Skin epidermis (tissue), 12 donors: ENCODE measurements at regions not wholly inside any gene's neighbourhood (a gene's known extent, or its start where the extent isn't known, plus 50 kb on each side); places are given as distances from the start of the nearest gene placed in this dataset.
"Not testable (repeated sequence)": the region's sequence is repeated elsewhere in the genome, so short reads cannot be mapped to it uniquely, and the experiment has no call there.

Source experiments
- H3K27ac ChIP-seq, 21 experiments: fragments of 200-600 bp; sonication (generic) in 11 of 21; one replicate each; pipeline ENCODE4 v1.5.0; 2020; ENCODE audit warnings: mild to moderate bottlenecking in 3 of 21, inconsistent platforms in 2 of 21, moderate library complexity in 2 of 21
- H3K4me3 ChIP-seq, 7 experiments: fragments of 200-600 bp; sonication (generic) in 2 of 7; one replicate each; pipeline ENCODE4 v1.5.0; 2020; ENCODE audit warnings: inconsistent platforms in 2 of 7, mild to moderate bottlenecking in 2 of 7, moderate library complexity in 1 of 7

DNA sequence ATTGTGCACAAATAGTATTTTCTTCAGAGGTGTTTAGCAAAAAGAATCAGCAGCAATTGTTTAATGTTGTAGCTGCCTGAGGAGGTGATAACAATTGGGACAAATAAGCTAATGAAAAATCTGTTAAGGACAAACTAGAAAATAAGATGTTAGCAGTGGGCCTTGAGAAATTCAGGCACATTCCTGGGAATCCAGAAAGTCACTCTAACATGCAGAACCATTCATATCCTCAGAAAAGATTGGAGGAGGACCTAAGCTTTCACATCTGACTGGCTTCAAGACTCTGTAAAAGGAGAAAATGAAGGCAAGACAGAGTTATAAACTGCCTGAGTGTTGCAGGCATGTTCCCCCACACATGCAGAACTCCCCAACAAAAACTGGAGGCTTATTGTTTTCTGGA is 353.5 kb upstream of the RGPD4 start:
- Histone ChIP-seq H3K4me3 (no peak overlapping the region), H3K27ac (no peak overlapping the region)

DNA sequence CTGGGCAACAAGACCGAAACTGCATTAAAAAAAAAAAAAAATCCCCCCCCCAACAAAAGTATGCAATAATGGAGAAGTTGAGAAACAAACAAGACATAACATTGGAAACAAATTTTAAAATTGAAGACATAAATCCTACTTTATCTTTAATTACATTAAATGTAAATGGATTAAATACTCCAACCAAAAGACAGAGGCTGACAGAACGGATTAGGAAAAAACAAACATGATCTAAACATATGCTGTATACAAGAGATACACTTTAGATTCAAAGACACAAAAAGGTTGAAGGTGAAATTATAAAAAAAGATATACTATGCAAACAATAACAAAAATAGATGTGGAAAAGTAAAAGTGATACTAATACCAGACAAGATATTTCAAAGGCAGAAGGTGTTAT is 350.8 kb upstream of the RGPD4 start:
- Histone ChIP-seq H3K27ac (no peak overlapping the region), H3K4me3 (no peak overlapping the region)

DNA sequence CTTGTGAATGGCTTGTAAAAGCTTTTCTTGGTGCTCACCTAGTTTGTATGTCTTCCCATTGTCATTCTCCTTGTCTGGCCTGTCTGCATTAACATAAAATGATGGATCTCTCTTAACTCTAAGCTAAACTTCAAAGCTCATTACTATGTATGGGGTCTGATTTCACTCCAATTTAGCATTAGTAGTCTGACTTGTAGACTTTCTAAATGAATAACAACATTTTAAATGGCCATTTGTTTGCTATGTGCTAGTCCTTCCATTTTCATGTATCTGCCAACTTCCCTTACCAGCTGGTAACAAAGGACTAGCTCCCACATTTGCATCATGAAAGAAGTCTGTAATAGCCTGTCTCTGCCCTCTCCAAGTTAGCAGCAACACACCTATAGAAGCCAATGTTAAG is 324.2 kb upstream of the RGPD4 start:
- Histone ChIP-seq H3K4me3 (no peak overlapping the region), H3K27ac (no peak overlapping the region)

DNA sequence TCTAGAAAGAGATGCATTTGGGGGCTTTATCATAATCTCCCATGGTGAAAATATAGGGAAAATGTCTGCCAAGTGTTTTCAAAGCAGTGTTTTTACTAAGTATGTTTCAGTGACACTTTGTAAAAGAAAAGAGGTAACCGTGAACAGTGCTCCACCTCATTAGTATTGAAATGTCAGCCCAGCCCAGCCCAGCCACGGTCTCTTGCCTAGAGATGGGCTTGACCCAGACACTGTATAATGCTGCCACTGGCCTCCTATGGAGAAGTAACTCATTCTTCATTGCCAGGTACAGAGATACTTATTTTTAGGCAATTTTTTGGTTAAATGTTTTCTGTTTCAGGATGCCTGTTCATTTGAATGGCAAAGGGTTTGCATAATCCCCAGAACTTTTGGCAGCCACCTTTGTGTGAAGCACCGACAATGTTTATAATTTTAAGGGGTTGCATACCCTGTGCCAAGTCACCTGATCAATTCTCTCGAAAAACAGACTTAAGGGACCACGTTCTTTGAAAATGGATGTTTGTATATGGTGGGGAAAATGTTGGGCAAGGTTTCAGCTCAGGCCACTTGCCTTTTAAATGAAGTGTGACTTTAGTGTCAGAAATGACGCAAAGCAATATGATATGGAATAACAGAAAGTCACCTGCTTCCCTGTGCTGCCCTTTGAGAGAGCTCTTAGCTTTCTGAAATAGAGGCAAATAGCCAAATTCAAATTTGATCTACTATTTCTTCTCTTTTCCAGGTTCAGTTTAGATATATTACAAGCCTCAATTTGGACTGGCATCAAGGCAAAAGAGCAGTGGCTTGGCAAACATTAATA is 314.5 kb upstream of the RGPD4 start:
- no peak overlapping the region for H3K4me3 ChIP-seq

DNA sequence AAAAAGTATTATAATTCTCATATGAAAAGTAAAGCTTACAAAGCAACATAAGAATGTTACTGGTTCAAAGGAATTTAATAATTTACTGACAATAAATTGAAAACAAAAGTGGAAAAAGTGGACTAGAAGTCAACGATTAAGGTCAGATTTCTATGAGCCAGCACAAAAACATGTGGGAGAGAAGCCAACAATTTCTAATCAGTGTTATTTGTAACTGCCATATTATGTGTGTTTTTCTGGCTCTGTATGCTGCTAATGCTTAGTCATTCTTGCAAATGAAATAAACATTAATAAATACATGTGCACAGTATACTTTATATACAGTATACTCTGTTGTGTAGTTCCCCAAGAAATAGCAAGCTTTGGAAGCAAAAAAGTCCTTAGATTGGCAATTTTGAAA is 301.3 kb upstream of the RGPD4 start:
- Histone ChIP-seq H3K27ac (no peak overlapping the region), H3K4me3 (no peak overlapping the region)

More for the DNA sequence above, 314.5 kb upstream of the RGPD4 start:
- no peak overlapping the region for H3K27ac ChIP-seq

DNA sequence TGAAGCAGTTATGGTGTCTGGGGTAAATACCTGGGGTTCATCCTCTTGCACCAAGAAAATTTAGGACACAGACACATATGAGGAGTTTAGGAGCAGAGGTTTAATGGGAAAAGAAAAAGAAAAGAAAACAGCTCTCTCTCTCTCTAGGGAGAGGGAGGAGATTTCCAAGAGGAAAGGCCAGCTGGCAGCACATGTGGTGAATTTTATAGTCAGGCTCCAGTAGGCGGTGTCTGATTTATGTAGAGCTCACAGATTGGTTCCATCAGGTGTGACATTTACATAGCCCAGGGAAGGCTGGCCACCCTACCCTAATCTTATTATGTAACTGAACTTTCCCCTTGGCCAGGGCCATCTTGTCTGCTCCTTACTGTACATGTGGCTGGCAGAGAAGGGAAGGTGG is 297.5 kb upstream of the RGPD4 start:
- H3K4me3 ChIP-seq: no peak overlapping the region
- H3K27ac ChIP-seq: no peak overlapping the region

DNA sequence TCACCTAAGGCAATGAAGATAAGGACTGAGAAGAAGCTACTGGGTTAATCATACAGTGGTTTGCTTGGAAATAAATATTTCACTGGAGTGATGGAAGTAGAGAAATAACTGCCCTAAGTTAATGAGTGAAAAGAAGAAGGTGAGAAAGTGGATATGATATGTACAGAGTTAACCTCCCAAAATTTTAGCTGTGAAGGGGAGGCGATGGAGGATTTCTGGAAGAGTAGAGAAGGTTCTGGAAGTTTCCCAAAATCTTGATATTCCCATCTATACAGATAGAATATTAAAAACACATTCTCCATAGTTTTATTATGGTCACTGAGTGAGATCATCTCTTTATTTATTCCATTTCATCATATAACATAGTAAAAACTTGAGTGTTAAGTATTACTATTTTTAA is 296.6 kb upstream of the RGPD4 start:
- peak overlapping the region in 1 of 7 experiments; percentile 4 for H3K4me3 ChIP-seq
- H3K27ac ChIP-seq: no peak overlapping the region

DNA sequence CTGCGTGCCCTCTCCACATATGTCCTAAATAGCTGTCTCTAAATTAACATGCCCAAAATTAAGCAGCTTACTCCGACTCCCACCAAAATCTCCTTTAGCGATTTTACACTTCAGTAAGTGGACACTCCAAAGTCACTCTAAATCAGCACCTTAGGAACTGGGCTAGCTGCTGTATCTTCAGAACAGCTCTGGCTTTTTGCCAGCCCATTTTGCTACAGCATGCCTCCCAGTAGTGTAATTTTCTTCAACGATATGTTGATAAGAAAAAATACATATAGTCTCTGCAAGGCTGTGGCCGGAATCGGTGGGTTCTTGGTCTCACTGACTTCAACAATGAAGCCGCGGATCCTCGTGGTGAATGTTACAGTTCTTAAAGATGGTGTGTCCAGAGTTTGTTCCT is 291.8 kb upstream of the RGPD4 start:
- Histone ChIP-seq H3K4me3 (no peak overlapping the region), H3K27ac (no peak overlapping the region)

DNA sequence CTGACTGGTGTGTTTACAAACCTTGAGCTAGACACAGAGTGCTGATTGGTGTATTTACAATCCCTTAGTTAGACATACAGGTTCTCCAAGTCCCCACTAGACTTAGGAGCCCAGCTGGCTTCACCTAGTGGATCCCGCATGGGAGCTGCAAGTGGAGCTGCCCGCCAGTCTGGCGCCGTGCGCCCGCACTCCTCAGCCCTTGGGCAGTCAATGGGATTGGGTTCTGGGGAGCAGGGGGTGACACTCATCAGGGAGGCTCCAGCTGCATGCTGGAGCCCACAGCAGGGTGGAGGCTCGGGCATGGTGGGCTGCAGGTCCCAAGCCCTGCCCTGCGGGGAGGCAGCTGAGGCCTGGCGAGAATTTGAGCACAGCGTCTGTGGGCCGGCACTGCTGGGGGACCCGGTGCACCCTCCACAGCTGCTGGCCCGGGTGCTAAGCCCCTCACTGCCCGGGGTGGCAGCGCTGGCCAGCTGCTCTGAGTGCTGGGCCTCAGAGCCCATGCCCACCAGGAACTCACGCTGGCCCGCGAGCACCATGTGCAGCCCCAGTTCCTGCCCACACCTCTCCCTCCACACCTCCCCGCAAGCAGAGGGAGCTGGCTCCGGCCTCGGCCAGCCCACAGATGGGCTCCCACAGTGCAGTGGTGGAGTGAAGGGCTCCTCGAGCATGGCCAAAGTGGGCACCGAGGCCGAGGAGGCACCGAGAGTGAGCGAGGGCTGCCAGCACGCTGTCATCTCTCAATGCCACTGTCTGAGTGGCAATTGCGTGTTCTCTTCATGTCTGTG is 290.6 kb upstream of the RGPD4 start:
- H3K27ac ChIP-seq, H3K4me3 ChIP-seq: not testable (repeated sequence)

DNA sequence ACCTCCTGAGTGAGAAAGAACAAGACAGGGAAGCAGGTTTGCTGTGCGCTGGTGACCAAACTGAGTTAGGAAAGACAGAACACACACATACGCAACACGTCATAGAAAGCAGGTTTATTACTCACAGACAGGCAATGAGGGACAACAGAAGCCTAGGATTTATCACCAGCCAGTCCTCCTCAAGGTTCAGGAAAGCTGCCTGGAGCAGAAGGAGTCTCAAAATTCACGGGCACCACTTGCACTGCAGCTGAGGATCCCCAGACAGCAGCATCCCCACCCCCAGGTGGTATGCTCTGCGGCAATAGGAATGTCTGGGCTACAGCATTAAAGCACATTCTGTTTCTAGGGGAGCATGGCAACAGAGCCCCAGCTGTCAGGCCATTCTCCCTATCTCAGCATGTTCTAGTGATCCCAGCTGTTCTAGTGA is 284.4 kb upstream of the RGPD4 start:
- Histone ChIP-seq H3K27ac (no peak overlapping the region), H3K4me3 (no peak overlapping the region)

DNA sequence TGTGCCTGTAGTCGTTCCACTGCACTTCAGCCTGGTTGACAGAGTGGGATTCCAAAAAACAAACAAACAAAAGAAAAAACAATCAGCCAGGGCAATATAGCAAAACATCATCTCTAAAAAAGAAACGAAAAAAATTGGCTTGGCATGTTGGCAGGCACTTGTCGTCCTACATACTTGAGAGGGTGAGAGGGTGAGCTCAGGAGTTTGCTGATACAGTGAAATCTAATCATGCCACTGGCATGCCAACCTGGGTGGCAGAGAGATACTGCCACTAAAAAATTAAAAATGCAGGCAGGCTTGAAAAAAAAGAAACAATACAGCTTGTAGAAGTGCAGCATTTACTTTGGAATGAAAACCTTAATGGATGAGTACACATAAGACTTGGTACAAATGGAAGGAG is 282.9 kb upstream of the RGPD4 start:
- H3K4me3 ChIP-seq: no peak overlapping the region
- no peak overlapping the region for H3K27ac ChIP-seq

DNA sequence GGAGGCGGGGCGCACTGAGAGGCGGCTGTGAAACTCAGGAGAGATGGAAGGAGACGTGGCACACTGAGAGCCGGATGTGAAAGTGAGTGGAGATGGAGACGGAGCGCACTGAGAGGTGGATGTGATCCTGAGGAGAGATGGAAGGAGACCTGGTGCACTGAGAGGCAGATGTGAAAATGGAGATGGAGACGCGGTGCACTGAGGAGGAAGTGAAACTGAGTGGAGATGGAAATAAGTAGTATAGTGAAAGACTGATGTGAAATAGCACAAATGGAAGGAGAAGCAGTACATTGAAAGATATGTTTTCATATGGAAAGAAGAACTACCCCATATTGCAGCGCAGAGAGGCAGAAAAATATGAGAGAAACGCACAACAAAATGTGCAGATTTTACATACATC is 281.6 kb upstream of the RGPD4 start:
- H3K27ac ChIP-seq: no peak overlapping the region

DNA sequence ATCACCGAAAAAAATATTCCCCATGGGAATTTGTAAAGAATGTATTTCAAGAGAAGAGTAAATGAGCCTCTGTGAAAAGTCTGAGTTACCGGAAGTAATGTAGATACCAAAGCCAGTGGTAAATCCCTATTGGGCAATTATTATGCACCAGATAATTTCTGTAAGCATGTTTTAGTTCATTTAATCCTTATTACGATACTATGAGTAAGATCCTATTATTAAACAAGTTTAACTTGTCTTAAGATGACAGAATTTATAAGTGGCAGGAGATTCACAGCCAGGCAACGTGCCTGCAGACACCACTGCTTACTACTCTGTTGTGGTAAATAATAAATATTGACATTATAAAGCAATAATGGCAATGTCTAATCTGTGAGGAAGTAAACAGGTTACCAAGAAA is 280.8 kb upstream of the RGPD4 start:
- Histone ChIP-seq H3K4me3 (no peak overlapping the region), H3K27ac (no peak overlapping the region)

More for the DNA sequence above, 281.6 kb upstream of the RGPD4 start:
- H3K4me3 ChIP-seq: no peak overlapping the region

DNA sequence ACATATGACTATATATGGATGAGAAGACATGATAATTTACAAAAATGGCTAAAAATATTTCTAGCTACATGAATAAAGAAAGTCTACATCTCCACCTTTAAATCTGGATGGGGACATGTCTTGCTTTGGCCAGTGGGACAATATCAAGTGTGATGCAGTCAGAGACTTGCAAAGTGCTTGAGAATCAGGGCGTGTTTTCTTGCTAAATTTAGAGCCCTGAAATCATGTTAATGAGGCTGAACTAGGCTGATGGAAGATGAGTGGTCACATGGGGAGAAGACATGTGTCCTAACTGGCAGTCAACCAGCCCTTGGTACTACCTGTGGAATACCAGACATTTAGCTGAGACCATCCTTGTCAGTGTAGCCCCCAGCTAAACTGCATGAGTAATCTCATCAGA is 278.5 kb upstream of the RGPD4 start:
- Histone ChIP-seq H3K4me3 (no peak overlapping the region), H3K27ac (no peak overlapping the region)

DNA sequence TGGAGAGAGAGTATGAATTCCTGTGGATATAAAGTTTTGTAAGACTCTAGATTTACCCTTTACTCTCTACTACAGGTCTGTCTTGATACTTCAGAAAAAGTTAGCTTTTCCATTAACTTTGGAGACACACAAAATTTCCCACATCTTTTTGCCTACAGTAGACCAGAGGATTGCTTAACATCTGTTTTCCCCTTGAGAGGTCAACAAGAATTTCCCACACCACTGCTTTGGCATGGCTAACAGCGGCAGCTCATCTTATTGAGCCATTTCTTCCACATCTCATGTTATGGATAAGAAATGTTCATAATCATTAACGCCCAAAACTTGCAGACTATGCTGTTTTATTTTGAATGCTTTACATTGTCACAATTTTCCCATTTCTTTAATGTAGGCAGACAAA is 273.6 kb upstream of the RGPD4 start:
- H3K27ac ChIP-seq: no peak overlapping the region
- no peak overlapping the region for H3K4me3 ChIP-seq

DNA sequence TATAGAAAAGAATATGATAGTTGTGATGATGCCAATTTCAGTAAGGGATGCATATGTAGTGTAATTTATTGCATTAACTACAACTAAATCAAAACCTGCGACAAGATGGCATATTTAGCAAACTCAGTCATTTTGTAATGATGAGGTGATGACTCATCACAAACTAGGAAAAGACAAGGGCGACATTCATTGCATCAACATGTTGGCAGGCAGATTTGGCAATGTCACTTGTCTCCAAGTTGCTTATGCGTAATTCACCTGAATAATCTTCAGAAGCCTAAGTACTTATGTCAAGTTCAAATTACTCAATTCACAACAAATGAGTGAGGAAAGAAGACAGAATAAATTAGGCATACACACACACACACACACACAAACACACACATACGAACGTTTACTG is 273.2 kb upstream of the RGPD4 start:
- no peak overlapping the region for H3K4me3 ChIP-seq
- no peak overlapping the region for H3K27ac ChIP-seq

DNA sequence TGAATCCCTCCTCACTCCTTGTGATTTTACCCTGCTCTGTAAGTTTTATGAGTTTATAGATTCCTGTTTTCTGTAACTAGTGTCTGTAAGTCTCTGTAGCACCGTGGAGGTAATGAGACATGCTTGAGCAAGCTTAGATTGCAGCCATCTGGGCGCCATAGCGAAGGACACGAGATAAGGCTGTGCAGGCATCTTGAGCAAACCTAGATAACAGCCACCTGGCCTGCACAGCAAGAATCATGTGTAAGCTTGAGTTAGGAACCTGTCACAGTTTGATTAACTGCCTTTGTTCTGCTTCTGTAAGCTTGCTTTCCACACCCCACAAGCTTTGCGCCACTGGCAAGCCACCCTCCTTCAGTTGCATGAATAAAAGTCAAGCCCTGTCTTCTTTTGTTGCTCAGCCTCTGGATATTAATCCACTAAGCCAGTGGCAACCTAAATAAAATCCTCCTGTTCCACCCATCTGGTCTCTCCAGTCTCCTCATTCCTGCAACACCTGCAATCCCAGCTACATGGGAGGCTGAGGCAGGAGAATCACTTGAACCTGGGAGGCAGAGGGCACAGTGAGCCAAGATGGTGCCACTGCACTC is 270.6 kb upstream of the RGPD4 start:
- Histone ChIP-seq H3K27ac (no peak overlapping the region), H3K4me3 (no peak overlapping the region)

DNA sequence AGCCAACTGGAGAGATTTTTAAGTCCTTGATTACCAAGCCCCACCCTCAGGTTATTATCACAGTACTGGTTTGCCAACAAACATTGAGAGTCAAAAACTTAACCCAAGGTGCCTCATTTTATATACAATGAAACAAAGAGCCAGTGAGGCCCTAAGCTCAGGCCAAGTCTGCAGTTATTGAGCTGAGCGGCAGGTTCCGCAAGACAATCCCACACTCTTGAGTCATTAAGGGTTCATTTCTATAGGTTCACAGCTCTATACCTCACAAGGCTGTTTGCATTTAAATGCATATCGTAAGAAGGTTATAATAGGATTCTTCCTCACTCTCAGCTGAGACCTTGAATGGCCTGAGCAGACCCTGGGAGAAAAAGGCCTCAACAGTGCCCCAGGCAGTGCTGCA is 268.4 kb upstream of the RGPD4 start:
- H3K27ac ChIP-seq: no peak overlapping the region

DNA sequence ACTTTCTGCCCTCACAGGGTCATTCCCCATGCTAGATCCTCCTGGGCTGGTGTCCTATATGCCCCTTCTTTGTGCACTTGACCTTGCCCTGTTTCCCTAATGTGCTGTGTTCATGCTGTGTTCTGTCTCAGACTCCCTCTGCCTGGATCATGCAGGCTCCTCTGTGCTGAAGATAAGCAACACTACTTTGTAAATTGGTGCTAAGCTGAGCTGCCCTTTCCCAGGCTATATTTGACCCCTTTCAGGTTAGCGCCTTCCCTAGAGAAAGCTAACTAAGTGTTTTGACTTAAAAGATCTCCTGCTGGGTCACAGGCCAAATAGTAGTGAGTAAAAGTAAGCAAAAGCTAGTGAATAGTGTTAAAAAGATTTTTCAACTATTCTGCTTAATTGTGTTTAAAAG is 257.2 kb upstream of the RGPD4 start:
- H3K4me3 ChIP-seq: no peak overlapping the region
- H3K27ac ChIP-seq: no peak overlapping the region

More for the DNA sequence above, 268.4 kb upstream of the RGPD4 start:
- H3K4me3 ChIP-seq: no peak overlapping the region

DNA sequence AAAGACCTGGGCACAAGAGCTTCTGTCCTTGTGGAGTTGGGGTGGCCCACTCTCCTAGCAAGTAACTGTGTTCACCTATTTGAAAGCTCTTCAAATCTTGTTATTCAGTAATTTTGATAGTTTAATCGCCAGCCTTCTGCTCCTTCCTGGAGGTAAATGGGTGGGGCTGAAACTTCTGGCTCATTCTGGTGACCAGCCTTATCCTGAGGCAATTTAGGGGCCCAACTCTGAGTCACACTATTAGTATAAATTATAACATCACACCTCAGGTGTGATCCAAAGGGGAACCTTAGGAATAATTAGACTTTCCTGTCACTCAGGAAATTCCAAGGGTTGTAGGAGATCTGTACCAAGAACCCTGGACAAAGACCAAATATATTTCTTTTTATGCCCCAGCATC is 255.8 kb upstream of the RGPD4 start:
- H3K4me3 ChIP-seq: no peak overlapping the region
- H3K27ac ChIP-seq: no peak overlapping the region

DNA sequence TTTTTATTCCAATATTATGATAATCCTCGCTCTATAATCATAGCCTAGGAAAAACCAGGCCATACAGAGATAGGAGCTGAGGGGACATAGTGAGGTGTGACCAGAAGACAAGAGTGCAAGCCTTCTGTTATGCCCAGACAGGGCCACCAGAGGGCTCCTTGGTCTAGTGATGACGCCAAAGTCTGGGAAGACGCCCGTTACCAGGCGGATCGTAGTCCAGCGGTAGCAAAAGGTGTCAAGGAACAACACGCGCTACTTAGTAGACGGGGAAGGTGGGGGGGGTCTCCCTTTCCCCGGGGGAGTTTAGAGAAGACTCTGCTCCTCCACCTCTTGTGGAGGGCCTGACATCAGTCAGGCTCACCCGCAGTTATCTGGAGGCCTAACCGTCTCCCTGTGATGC is 253.8 kb upstream of the RGPD4 start:
- H3K4me3 ChIP-seq: not testable (repeated sequence)

More for the DNA sequence above, 253.8 kb upstream of the RGPD4 start:
- H3K27ac ChIP-seq: not testable (repeated sequence)
